Panc1 (cell line): ENCODE measurements at regions not wholly inside any gene's neighbourhood (a gene's known extent, or its start where the extent isn't known, plus 50 kb on each side); places are given as distances from the start of the nearest gene placed in this dataset.

Experiments used
- ATAC-seq: fragments of 200-7000 bp; cut with Tn5 transposase; 2 replicates; pipeline ENCODE4 v1.9.1; 2020; ENCODE audit warnings: mild to moderate bottlenecking, moderate library complexity
- BruUV-seq: library from RNA; stranded (reverse); fragments of 400-500 nt; replicated peaks from 2 replicates; lab custom pipeline; 2021; lab: Mats Ljungman, UMichigan
- CTCF ChIA-PET: fragments of 300-600 bp; sonication (Branson Sonifier 250); formaldehyde crosslinking; loops from one replicate; lab custom pipeline; 2022; ENCODE audit warnings: antibody characterized with exemption; lab: Charles Lee
- POLR2A ChIA-PET: fragments of 300-600 bp; sonication (Branson Sonifier 250); formaldehyde crosslinking; loops from one replicate; lab custom pipeline; 2022; ENCODE audit warnings: antibody characterized with exemption; lab: Charles Lee
- DNase-seq: peaks from one replicate; pipeline ENCODE4 v3.0.0-alpha.2; 2010; ENCODE audit warnings: low read depth, low spot score
- H3K27ac ChIP-seq: 2 replicates; pipeline ENCODE4 v1.5.1; 2011; ENCODE audit warnings: mild to moderate bottlenecking, low read length, inconsistent platforms
- H3K27me3 ChIP-seq: fragments of 200-500 bp; sonication (Bioruptor generic); 2 replicates; pipeline ENCODE4 v1.6.0; 2014; ENCODE audit warnings: low read length, inconsistent platforms; ENCODE audit not compliant: control insufficient read depth, insufficient read depth
- H3K36me3 ChIP-seq: fragments of 200-500 bp; sonication (Bioruptor generic); 2 replicates; pipeline ENCODE4 v1.5.1; 2014; ENCODE audit warnings: inconsistent platforms, mild to moderate bottlenecking, low read length, moderate library complexity; ENCODE audit not compliant: control insufficient read depth, insufficient read depth
- H3K4me1 ChIP-seq: 2 replicates; pipeline ENCODE4 v1.5.1; 2011; ENCODE audit warnings: inconsistent platforms, mild to moderate bottlenecking, low read length, moderate library complexity; ENCODE audit not compliant: control insufficient read depth, insufficient read depth
- H3K4me3 ChIP-seq, 2 experiments: 2 replicates each; pipeline ENCODE4 v1.5.1; 2011 to 2012; ENCODE audit warnings: low read depth in 2 of 2, low read length in 2 of 2, mild to moderate bottlenecking in 2 of 2, inconsistent platforms in 1 of 2, moderate library complexity in 1 of 2
- H3K9me3 ChIP-seq: fragments of 200-500 bp; sonication (Bioruptor generic); 2 replicates; pipeline ENCODE4 v1.5.1; 2014; ENCODE audit warnings: low read depth, mild to moderate bottlenecking, inconsistent platforms, low read length, moderate library complexity; ENCODE audit not compliant: control insufficient read depth, insufficient read depth
- CTCF ChIP-seq: fragments of 450-650 bp; IDR thresholded peaks from 2 replicates; pipeline ENCODE4 v1.5.1; 2017; ENCODE audit warnings: mild to moderate bottlenecking
- SIN3A ChIP-seq: IDR thresholded peaks from 2 replicates; pipeline ENCODE4 v1.6.1; 2012; ENCODE audit warnings: low read depth, mild to moderate bottlenecking, low read length, moderate library complexity, borderline replicate concordance; ENCODE audit not compliant: insufficient read depth
- TCF7L2 ChIP-seq: IDR thresholded peaks from 2 replicates; pipeline ENCODE4 v1.6.1; 2011; ENCODE audit warnings: mild to moderate bottlenecking, low read depth, low read length, inconsistent platforms
- in situ Hi-C: cut with HindIII; loops from 2 replicates; pipeline ENCODE4 v1.10.0; 2016; ENCODE audit warnings: low sequenced_read_pairs, low pct_unique_long_range_greater_than_20kb
- intact Hi-C: fragments of 100-400 bp; cut with micrococcal nuclease; formaldehyde crosslinking; loops from one replicate; pipeline ENCODE4 v1.10.0; 2022; ENCODE audit not compliant: unreplicated experiment
- TF ChIP-seq, protein P1 (sequence below), 2 experiments: IDR thresholded peaks; 2 replicates each; pipeline ENCODE4 v1.6.1; 2011 to 2012; ENCODE audit warnings: low read depth in 2 of 2, control low read depth in 1 of 2, low read length in 1 of 2, mild to moderate bottlenecking in 1 of 2, moderate library complexity in 1 of 2; ENCODE audit not compliant: insufficient read depth in 1 of 2

DNA sequence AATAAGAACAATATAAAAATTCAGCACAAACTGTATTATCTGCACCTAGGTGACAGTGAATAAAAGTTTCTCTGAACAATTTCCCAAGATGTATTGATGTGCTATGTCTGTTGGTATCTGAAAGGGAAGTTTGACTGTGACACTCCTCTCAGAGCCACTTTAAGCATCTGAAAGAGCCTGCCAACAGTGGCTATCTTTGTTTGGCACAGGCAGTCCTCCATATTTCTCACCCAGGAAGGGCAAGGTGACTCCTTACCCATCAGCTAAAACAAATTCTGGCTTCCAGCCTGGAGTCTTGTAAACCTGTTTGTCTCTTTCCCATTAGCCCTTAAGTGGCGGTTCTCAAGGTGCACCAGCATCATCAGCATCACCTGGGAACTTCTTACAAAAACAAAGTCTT, 122.4 kb upstream of the VGLL2 start:
- no peak for TF ChIP-seq TCF7L2
- no peak for TF ChIP-seq CTCF
- TF ChIP-seq, protein P1, sequence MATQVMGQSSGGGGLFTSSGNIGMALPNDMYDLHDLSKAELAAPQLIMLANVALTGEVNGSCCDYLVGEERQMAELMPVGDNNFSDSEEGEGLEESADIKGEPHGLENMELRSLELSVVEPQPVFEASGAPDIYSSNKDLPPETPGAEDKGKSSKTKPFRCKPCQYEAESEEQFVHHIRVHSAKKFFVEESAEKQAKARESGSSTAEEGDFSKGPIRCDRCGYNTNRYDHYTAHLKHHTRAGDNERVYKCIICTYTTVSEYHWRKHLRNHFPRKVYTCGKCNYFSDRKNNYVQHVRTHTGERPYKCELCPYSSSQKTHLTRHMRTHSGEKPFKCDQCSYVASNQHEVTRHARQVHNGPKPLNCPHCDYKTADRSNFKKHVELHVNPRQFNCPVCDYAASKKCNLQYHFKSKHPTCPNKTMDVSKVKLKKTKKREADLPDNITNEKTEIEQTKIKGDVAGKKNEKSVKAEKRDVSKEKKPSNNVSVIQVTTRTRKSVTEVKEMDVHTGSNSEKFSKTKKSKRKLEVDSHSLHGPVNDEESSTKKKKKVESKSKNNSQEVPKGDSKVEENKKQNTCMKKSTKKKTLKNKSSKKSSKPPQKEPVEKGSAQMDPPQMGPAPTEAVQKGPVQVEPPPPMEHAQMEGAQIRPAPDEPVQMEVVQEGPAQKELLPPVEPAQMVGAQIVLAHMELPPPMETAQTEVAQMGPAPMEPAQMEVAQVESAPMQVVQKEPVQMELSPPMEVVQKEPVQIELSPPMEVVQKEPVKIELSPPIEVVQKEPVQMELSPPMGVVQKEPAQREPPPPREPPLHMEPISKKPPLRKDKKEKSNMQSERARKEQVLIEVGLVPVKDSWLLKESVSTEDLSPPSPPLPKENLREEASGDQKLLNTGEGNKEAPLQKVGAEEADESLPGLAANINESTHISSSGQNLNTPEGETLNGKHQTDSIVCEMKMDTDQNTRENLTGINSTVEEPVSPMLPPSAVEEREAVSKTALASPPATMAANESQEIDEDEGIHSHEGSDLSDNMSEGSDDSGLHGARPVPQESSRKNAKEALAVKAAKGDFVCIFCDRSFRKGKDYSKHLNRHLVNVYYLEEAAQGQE (IDR thresholded peaks at IDR 0.05; ENCODE audit: insufficient read depth in 1 of 2, low read depth in 2 of 2, low read length in 1 of 2), result no peak
- no peak for TF ChIP-seq SIN3A
- intact Hi-C loops, result no loop called here
- no peak for ATAC-seq

DNA sequence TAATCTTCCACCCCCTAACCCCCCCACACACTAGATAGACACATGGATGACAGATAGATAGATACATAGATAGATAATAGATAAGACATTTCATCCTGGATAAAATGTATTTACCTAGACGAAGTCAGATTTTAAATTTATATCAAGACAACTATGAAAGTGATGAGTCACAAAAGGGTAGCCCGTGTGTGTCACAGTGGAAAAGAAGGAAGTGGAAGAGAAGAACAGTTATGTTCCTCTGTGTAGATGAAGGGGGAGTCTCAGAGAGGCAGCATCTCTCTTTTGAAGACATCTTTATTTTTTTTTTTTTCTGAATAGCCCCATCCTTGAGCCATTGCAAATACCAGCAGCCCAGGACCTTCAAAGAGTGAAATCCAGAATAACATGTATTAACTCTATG, 121.7 kb upstream of the VGLL2 start:
- intact Hi-C loops, result no loop called here
- POLR2A ChIA-PET, result no interaction called here
- TF ChIP-seq SIN3A, result no peak
- TF ChIP-seq, protein P1 (IDR thresholded peaks at IDR 0.05; ENCODE audit: insufficient read depth in 1 of 2, low read depth in 2 of 2, low read length in 1 of 2), result no peak
- TF ChIP-seq CTCF, result no peak
- no peak for TF ChIP-seq TCF7L2
- in situ Hi-C loops, result no loop called here
- no TSS peak for BruUV-seq
- Histone ChIP-seq H3K27me3 (no peaks in the 10 kb centered on the region), H3K9me3 (no peaks in the 10 kb centered on the region), H3K36me3 (no peaks in the 10 kb centered on the region), H3K4me3 (no peak overlapping the region), H3K4me1 (no peaks in the 10 kb centered on the region), H3K27ac (no peak overlapping the region)
- CTCF ChIA-PET, result no interaction called here
- DNase-seq (no peak), ATAC-seq (no peak)

More for the DNA sequence above, 122.4 kb upstream of the VGLL2 start:
- no TSS peak for BruUV-seq
- ChIA-PET POLR2A (no interaction called here), CTCF (no interaction called here)
- Histone ChIP-seq H3K4me3 (no peak overlapping the region), H3K36me3 (no peaks in the 10 kb centered on the region), H3K27ac (no peak overlapping the region), H3K27me3 (no peaks in the 10 kb centered on the region), H3K4me1 (no peaks in the 10 kb centered on the region), H3K9me3 (no peaks in the 10 kb centered on the region)
- DNase-seq, result no peak
- in situ Hi-C loops, result no loop called here
